ENCODE measurements at regions not wholly inside any gene's neighbourhood (a gene's known extent, or its start where the extent isn't known, plus 50 kb on each side); places are given as distances from the start of the nearest gene placed in this dataset.

DNA sequence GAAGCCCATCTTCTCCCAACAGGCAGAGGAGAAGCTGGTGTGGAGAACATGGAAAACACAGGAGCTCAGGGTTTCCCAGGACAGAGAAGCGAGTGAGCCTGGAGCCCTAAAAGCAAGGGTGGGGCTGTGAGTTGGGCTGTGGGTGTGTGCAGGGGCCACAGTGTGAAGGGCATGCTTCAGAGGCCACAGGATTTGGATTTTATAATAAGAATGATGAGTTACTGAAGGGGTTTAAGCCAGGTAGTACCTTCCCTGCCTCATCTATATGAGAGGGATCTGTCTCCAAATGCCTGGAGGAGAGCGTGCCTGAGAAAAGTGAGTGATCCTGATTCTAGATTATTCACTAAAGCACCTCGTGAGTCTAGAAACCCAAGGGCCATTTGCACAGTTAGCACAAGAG is 106.8 kb downstream of the VPREB1 start:
- Histone ChIP-seq H3K9ac (replicated peaks in 1 of 4; ENCODE audit: extremely low read depth in 1 of 4, low read depth in 3 of 4, low read length in 3 of 4) (no peak overlapping the region), H2BK5ac (ENCODE audit: low read depth, low read length) (no peak overlapping the region), H4K5ac (ENCODE audit: insufficient read length, low read depth, low read length) (no peak overlapping the region), H4K91ac (replicated peaks; ENCODE audit: insufficient read length, low read length) (no peak overlapping the region), H3K18ac (ENCODE audit: extremely low read depth, low read length) (no peak overlapping the region), H2BK20ac (ENCODE audit: low read length) (no peak overlapping the region), H3K27ac (ENCODE audit: low read depth, low read length) (no peak overlapping the region), H3K23ac (ENCODE audit: insufficient read length) (no peak overlapping the region), H3K4ac (replicated peaks; ENCODE audit: insufficient read length, low read depth, low read length) (no peak overlapping the region), H2BK12ac (ENCODE audit: low read depth, low read length) (no peak overlapping the region), H3K9me3 (ENCODE audit: insufficient read depth in 2 of 2, low read depth in 1 of 2, low read length in 1 of 2) (no peaks in the 10 kb centered on the region), H2BK120ac (replicated peaks; ENCODE audit: low read depth, low read length) (no peak overlapping the region), H3K14ac (ENCODE audit: insufficient read length) (no peak overlapping the region), H3K79me2 (ENCODE audit: control insufficient read depth in 1 of 2, insufficient read depth in 2 of 2, low read length in 2 of 2) (no peaks in the 10 kb centered on the region), H3K4me1 (replicated peaks in 1 of 4; ENCODE audit: control insufficient read depth in 3 of 4, insufficient read depth in 4 of 4, low read length in 3 of 4) (peaks cover 0 to 4% (median 2%) of the 10 kb centered on the region in 4 experiments; a peak in 3 of 7 replicates), H3K4me2 (ENCODE audit: insufficient read depth in 1 of 2, low read depth in 2 of 2, low read length in 2 of 2) (no peak overlapping the region), H2AFZ (ENCODE audit: low read length) (no peak overlapping the region), H4K8ac (ENCODE audit: extremely low read depth, insufficient read depth, low read length) (no peak overlapping the region), H2AK5ac (ENCODE audit: low read depth, low read length) (no peak overlapping the region), H3K56ac (replicated peaks; ENCODE audit: insufficient read length, low read depth, low read length) (no peak overlapping the region), H3K4me3 (ENCODE audit: extremely low read depth in 1 of 4, insufficient read depth in 2 of 4, low read depth in 3 of 4, low read length in 4 of 4) (no peak overlapping the region), H3K27me3 (replicated peaks in 1 of 4; ENCODE audit: control insufficient read depth in 3 of 4, extremely low read depth in 1 of 4, insufficient read depth in 3 of 4, low read length in 3 of 4) (peaks cover 75 to 100% (median 99%) of the 10 kb centered on the region in 4 experiments), H2BK15ac (ENCODE audit: low read length) (no peak overlapping the region), H3K79me1 (ENCODE audit: low read depth, low read length) (no peaks in the 10 kb centered on the region), H3K23me2 (ENCODE audit: low read depth, low read length) (no peaks in the 10 kb centered on the region), H3K36me3 (ENCODE audit: control insufficient read depth in 2 of 4, insufficient read depth in 4 of 4, low read length in 3 of 4) (no peaks in the 10 kb centered on the region), H4K20me1 (replicated peaks in 1 of 2; ENCODE audit: control insufficient read depth in 1 of 2, insufficient read depth in 2 of 2, low read length in 2 of 2) (peaks cover 0 to 5% of the 10 kb centered on the region in 2 experiments)
- FAIRE-seq: no peak
- no peak for DNase-seq (ENCODE audit: low read depth in 1 of 2, low spot score in 2 of 2)
- WGBS, 2 experiments (ENCODE audit: extremely low coverage in 1 of 2, insufficient coverage in 1 of 2, insufficient read length in 1 of 2, insufficient replicate concordance in 2 of 2, low coverage in 1 of 2, low lambda C conversion rate in 2 of 2, missing lambda C conversion rate in 1 of 2): 78% methylated on average over 3 of the region's 3 CpGs; no CpG with 5 or more reads in 1 of the 2 experiments
- ChIA-PET POLR2A (ENCODE audit: partially characterized antibody) (no interaction called here), CTCF (ENCODE audit: partially characterized antibody) (interaction anchor here (1.2 to 1.4 kb wide), 2 partner anchors 9 to 57 kb away, joined by 3 to 4 read pairs; no protein-coding TSS in a partner anchor)
- TF ChIP-seq CHD2 (IDR thresholded peaks at IDR 0.05; ENCODE audit: low read length): no peak
- no peak for TF ChIP-seq SP2 (IDR thresholded peaks at IDR 0.05; ENCODE audit: low read length)

All from H1 (cell line).